ENCODE measurements at regions not wholly inside any gene's neighbourhood (a gene's known extent, or its start where the extent isn't known, plus 50 kb on each side); places are given as distances from the start of the nearest gene placed in this dataset.
A peak's percentile ranks its signal among the peaks of the same experiment; 100 is the strongest.

DNA sequence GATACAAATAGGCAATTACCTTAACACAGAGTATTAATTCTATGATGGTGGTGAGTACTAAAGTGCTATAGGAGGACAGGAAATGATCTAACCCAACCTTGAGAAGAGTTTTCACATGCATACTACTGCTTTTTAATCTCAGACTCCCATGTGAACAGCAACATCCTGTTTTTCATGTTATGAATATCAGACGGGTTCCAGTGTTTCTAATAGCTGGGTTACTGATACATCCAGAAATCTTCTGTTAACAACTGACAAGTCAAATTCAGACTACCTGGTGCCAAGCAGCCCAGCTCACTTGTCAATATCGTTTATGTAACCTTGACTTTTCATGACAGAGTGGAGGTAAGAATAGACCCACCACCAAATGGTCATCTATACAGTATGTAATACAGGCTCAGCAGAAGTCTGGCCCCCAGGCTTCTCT, 220.2 kb upstream of the COL8A1 start:
- H2AFZ ChIP-seq (ENCODE audit: low read length) = no peak overlapping the region
- H3K9ac ChIP-seq (ENCODE audit: low read depth, low read length, poor library complexity, severe bottlenecking) = no peak overlapping the region
- H3K4me1 ChIP-seq (ENCODE audit: insufficient read depth, low read length, poor library complexity, severe bottlenecking) = no peaks in the 10 kb centered on the region
- H3F3A ChIP-seq (ENCODE audit: low read depth) = no peaks in the 10 kb centered on the region
- no peak overlapping the region for H3K4me2 ChIP-seq (ENCODE audit: low read depth, low read length, poor library complexity, severe bottlenecking)
- H3K79me2 ChIP-seq (ENCODE audit: insufficient read depth, low read length) = no peaks in the 10 kb centered on the region
- TF ChIP-seq, protein P1, sequence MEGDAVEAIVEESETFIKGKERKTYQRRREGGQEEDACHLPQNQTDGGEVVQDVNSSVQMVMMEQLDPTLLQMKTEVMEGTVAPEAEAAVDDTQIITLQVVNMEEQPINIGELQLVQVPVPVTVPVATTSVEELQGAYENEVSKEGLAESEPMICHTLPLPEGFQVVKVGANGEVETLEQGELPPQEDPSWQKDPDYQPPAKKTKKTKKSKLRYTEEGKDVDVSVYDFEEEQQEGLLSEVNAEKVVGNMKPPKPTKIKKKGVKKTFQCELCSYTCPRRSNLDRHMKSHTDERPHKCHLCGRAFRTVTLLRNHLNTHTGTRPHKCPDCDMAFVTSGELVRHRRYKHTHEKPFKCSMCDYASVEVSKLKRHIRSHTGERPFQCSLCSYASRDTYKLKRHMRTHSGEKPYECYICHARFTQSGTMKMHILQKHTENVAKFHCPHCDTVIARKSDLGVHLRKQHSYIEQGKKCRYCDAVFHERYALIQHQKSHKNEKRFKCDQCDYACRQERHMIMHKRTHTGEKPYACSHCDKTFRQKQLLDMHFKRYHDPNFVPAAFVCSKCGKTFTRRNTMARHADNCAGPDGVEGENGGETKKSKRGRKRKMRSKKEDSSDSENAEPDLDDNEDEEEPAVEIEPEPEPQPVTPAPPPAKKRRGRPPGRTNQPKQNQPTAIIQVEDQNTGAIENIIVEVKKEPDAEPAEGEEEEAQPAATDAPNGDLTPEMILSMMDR (conservative IDR thresholded peaks at IDR 0.05; ENCODE audit: low read length) = no peak
- TF ChIP-seq EZH2phosphoT487 (IDR thresholded peaks at IDR 0.05; ENCODE audit: borderline replicate concordance) = no peak
- H3K9me3 ChIP-seq (ENCODE audit: insufficient read depth, low read depth, low read length) = no peaks in the 10 kb centered on the region
- H3K36me3 ChIP-seq (ENCODE audit: insufficient read depth, low read length) = no peaks in the 10 kb centered on the region
- no peaks in the 10 kb centered on the region for H3K27me3 ChIP-seq (ENCODE audit: insufficient read depth, low read length, poor library complexity, severe bottlenecking)
- no peak overlapping the region for H3K4me3 ChIP-seq (ENCODE audit: low read length, poor library complexity, severe bottlenecking)
- H3K9me2 ChIP-seq (replicated peaks; ENCODE audit: low read depth, low read length) = no peaks in the 10 kb centered on the region
- H4K20me1 ChIP-seq (ENCODE audit: insufficient read depth, low read length, poor library complexity, severe bottlenecking) = no peaks in the 10 kb centered on the region

- no peak overlapping the region for H3K9ac ChIP-seq (ENCODE audit: low read depth, low read length, poor library complexity, severe bottlenecking)
- no peaks in the 10 kb centered on the region for H3K79me2 ChIP-seq (ENCODE audit: insufficient read depth, low read length)
- no peak overlapping the region for H3K4me3 ChIP-seq (ENCODE audit: low read length, poor library complexity, severe bottlenecking)
- H3K27me3 ChIP-seq (ENCODE audit: insufficient read depth, low read length, poor library complexity, severe bottlenecking) = no peaks in the 10 kb centered on the region
- TF ChIP-seq EZH2phosphoT487 (IDR thresholded peaks at IDR 0.05; ENCODE audit: borderline replicate concordance) = no peak
- TF ChIP-seq, protein P1 (conservative IDR thresholded peaks at IDR 0.05; ENCODE audit: low read length) = no peak
- no peak overlapping the region for H3K4me2 ChIP-seq (ENCODE audit: low read depth, low read length, poor library complexity, severe bottlenecking)
- H2AFZ ChIP-seq (ENCODE audit: low read length) = no peak overlapping the region
- no peaks in the 10 kb centered on the region for H3K9me3 ChIP-seq (ENCODE audit: insufficient read depth, low read depth, low read length)
- H3K36me3 ChIP-seq (ENCODE audit: insufficient read depth, low read length) = no peaks in the 10 kb centered on the region
- H3K4me1 ChIP-seq (ENCODE audit: insufficient read depth, low read length, poor library complexity, severe bottlenecking) = no peaks in the 10 kb centered on the region
- no peaks in the 10 kb centered on the region for H3F3A ChIP-seq (ENCODE audit: low read depth)
- H3K9me2 ChIP-seq (replicated peaks; ENCODE audit: low read depth, low read length) = no peaks in the 10 kb centered on the region
- no peaks in the 10 kb centered on the region for H4K20me1 ChIP-seq (ENCODE audit: insufficient read depth, low read length, poor library complexity, severe bottlenecking)
Observed at GRCh38 chr3:99413504-99413903, 224.9 kb upstream of the COL8A1 start.

GRCh38 chr3:99410789-99411311, 227.5 kb upstream of the COL8A1 start:
- Histone ChIP-seq H3K9me2 (replicated peaks; ENCODE audit: low read depth, low read length) (no peaks in the 10 kb centered on the region), H3K4me2 (ENCODE audit: low read depth, low read length, poor library complexity, severe bottlenecking) (no peak overlapping the region), H4K20me1 (ENCODE audit: insufficient read depth, low read length, poor library complexity, severe bottlenecking) (no peaks in the 10 kb centered on the region), H3K4me1 (ENCODE audit: insufficient read depth, low read length, poor library complexity, severe bottlenecking) (no peaks in the 10 kb centered on the region), H3K9me3 (ENCODE audit: insufficient read depth, low read depth, low read length) (no peaks in the 10 kb centered on the region), H3K4me3 (ENCODE audit: low read length, poor library complexity, severe bottlenecking) (no peak overlapping the region), H3K27me3 (ENCODE audit: insufficient read depth, low read length, poor library complexity, severe bottlenecking) (no peaks in the 10 kb centered on the region), H3K36me3 (ENCODE audit: insufficient read depth, low read length) (no peaks in the 10 kb centered on the region), H3K79me2 (ENCODE audit: insufficient read depth, low read length) (no peaks in the 10 kb centered on the region), H2AFZ (ENCODE audit: low read length) (peak overlapping the region; percentile 35; the same call in 1 of the 2 replicates), H3F3A (ENCODE audit: low read depth) (no peaks in the 10 kb centered on the region), H3K9ac (ENCODE audit: low read depth, low read length, poor library complexity, severe bottlenecking) (no peak overlapping the region)
- TF ChIP-seq, protein P1 (conservative IDR thresholded peaks at IDR 0.05; ENCODE audit: low read length) = no peak
- no peak for TF ChIP-seq EZH2phosphoT487 (IDR thresholded peaks at IDR 0.05; ENCODE audit: borderline replicate concordance)
